HEK293 (cell line): ENCODE measurements at regions not wholly inside any gene's neighbourhood (a gene's known extent, or its start where the extent isn't known, plus 50 kb on each side); places are given as distances from the start of the nearest gene placed in this dataset.

Source experiments
- GLI2 ChIP-seq: fragments of 450-650 bp; formaldehyde crosslinking; IDR thresholded peaks from 2 replicates; pipeline ENCODE4; 2017; ENCODE audit warnings: missing biosample characterization, missing genetic modification characterization, low read depth, borderline replicate concordance
- GLIS1 ChIP-seq: fragments of 450-650 bp; formaldehyde crosslinking; IDR thresholded peaks from 2 replicates; pipeline ENCODE4 v1.5.1; 2016; ENCODE audit warnings: missing biosample characterization, missing genetic modification characterization
- KLF10 ChIP-seq: fragments of 450-650 bp; IDR thresholded peaks from 2 replicates; pipeline ENCODE4 v1.5.1; 2018; ENCODE audit warnings: missing biosample characterization, mild to moderate bottlenecking, missing genetic modification characterization
- ZBTB20 ChIP-seq: fragments of 450-650 bp; formaldehyde crosslinking; IDR thresholded peaks from 2 replicates; pipeline ENCODE4 v1.5.1; 2016; ENCODE audit warnings: missing biosample characterization, missing genetic modification characterization
- ZNF16 ChIP-seq: fragments of 450-650 bp; formaldehyde crosslinking; IDR thresholded peaks from 2 replicates; pipeline ENCODE4 v1.5.1; 2016; ENCODE audit warnings: low read depth, missing biosample characterization, missing genetic modification characterization
- ZNF202 ChIP-seq: fragments of 450-650 bp; formaldehyde crosslinking; IDR thresholded peaks from 2 replicates; pipeline ENCODE4 v1.5.1; 2016; ENCODE audit warnings: missing biosample characterization, missing genetic modification characterization, borderline replicate concordance
- ZNF335 ChIP-seq: fragments of 450-650 bp; formaldehyde crosslinking; conservative IDR thresholded peaks from 2 replicates; pipeline ENCODE4 v1.5.1; 2016; ENCODE audit warnings: missing biosample characterization, missing genetic modification characterization
- TF ChIP-seq, protein P1 (sequence below): fragments of 450-650 bp; formaldehyde crosslinking; IDR thresholded peaks from 2 replicates; pipeline ENCODE4 v1.5.1; 2016; ENCODE audit warnings: missing biosample characterization, missing genetic modification characterization, low read depth
- TF ChIP-seq, protein P2 (sequence below): fragments of 450-650 bp; formaldehyde crosslinking; conservative IDR thresholded peaks from 2 replicates; pipeline ENCODE4 v1.5.1; 2016; ENCODE audit warnings: low read depth, missing biosample characterization, missing genetic modification characterization
- TF ChIP-seq, protein P3 (sequence below): fragments of 450-650 bp; formaldehyde crosslinking; IDR thresholded peaks from 2 replicates; pipeline ENCODE4 v1.5.1; 2017; ENCODE audit warnings: missing biosample characterization, missing genetic modification characterization
- TF ChIP-seq, protein P4 (sequence below): fragments of 450-650 bp; formaldehyde crosslinking; IDR thresholded peaks from 2 replicates; pipeline ENCODE4 v1.5.1; 2016; ENCODE audit warnings: missing biosample characterization, missing genetic modification characterization
- TF ChIP-seq, protein P5 (sequence below): fragments of 450-650 bp; formaldehyde crosslinking; IDR thresholded peaks from 2 replicates; pipeline ENCODE4 v1.5.1; 2016; ENCODE audit warnings: missing biosample characterization, missing genetic modification characterization

DNA sequence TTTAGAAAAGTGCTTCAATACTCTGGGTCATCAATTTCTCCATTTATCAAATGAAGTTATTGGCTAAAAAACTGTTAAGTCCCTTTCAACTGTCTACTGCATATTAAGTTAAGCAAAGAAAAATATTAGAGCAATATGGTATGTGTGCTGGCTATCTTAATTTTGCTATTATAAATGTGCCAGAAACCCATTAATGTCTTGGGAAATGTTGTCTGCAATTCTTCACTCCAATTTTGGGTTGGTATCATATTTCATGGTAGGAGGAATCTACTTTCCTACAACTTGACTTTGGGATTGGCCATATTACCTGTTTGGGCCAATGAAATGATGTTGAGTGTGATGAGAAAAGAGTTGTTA, 1063.9 kb downstream of the PLA2G4A start:
- TF ChIP-seq, protein P1, sequence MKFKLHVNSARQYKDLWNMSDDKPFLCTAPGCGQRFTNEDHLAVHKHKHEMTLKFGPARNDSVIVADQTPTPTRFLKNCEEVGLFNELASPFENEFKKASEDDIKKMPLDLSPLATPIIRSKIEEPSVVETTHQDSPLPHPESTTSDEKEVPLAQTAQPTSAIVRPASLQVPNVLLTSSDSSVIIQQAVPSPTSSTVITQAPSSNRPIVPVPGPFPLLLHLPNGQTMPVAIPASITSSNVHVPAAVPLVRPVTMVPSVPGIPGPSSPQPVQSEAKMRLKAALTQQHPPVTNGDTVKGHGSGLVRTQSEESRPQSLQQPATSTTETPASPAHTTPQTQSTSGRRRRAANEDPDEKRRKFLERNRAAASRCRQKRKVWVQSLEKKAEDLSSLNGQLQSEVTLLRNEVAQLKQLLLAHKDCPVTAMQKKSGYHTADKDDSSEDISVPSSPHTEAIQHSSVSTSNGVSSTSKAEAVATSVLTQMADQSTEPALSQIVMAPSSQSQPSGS (tag by site-specific recombination) = no peak
- no peak for TF ChIP-seq GLI2 (tag by site-specific recombination)
- TF ChIP-seq ZNF202 = no peak
- TF ChIP-seq, protein P2, sequence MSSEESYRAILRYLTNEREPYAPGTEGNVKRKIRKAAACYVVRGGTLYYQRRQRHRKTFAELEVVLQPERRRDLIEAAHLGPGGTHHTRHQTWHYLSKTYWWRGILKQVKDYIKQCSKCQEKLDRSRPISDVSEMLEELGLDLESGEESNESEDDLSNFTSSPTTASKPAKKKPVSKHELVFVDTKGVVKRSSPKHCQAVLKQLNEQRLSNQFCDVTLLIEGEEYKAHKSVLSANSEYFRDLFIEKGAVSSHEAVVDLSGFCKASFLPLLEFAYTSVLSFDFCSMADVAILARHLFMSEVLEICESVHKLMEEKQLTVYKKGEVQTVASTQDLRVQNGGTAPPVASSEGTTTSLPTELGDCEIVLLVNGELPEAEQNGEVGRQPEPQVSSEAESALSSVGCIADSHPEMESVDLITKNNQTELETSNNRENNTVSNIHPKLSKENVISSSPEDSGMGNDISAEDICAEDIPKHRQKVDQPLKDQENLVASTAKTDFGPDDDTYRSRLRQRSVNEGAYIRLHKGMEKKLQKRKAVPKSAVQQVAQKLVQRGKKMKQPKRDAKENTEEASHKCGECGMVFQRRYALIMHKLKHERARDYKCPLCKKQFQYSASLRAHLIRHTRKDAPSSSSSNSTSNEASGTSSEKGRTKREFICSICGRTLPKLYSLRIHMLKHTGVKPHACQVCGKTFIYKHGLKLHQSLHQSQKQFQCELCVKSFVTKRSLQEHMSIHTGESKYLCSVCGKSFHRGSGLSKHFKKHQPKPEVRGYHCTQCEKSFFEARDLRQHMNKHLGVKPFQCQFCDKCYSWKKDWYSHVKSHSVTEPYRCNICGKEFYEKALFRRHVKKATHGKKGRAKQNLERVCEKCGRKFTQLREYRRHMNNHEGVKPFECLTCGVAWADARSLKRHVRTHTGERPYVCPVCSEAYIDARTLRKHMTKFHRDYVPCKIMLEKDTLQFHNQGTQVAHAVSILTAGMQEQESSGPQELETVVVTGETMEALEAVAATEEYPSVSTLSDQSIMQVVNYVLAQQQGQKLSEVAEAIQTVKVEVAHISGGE (tag by site-specific recombination) = no peak
- TF ChIP-seq, protein P3, sequence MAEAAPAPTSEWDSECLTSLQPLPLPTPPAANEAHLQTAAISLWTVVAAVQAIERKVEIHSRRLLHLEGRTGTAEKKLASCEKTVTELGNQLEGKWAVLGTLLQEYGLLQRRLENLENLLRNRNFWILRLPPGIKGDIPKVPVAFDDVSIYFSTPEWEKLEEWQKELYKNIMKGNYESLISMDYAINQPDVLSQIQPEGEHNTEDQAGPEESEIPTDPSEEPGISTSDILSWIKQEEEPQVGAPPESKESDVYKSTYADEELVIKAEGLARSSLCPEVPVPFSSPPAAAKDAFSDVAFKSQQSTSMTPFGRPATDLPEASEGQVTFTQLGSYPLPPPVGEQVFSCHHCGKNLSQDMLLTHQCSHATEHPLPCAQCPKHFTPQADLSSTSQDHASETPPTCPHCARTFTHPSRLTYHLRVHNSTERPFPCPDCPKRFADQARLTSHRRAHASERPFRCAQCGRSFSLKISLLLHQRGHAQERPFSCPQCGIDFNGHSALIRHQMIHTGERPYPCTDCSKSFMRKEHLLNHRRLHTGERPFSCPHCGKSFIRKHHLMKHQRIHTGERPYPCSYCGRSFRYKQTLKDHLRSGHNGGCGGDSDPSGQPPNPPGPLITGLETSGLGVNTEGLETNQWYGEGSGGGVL (tag by site-specific recombination) = no peak
- TF ChIP-seq, protein P4, sequence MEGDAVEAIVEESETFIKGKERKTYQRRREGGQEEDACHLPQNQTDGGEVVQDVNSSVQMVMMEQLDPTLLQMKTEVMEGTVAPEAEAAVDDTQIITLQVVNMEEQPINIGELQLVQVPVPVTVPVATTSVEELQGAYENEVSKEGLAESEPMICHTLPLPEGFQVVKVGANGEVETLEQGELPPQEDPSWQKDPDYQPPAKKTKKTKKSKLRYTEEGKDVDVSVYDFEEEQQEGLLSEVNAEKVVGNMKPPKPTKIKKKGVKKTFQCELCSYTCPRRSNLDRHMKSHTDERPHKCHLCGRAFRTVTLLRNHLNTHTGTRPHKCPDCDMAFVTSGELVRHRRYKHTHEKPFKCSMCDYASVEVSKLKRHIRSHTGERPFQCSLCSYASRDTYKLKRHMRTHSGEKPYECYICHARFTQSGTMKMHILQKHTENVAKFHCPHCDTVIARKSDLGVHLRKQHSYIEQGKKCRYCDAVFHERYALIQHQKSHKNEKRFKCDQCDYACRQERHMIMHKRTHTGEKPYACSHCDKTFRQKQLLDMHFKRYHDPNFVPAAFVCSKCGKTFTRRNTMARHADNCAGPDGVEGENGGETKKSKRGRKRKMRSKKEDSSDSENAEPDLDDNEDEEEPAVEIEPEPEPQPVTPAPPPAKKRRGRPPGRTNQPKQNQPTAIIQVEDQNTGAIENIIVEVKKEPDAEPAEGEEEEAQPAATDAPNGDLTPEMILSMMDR = no peak
- no peak for TF ChIP-seq ZNF335
- no peak for TF ChIP-seq GLIS1 (tag by site-specific recombination)
- TF ChIP-seq, protein P5, sequence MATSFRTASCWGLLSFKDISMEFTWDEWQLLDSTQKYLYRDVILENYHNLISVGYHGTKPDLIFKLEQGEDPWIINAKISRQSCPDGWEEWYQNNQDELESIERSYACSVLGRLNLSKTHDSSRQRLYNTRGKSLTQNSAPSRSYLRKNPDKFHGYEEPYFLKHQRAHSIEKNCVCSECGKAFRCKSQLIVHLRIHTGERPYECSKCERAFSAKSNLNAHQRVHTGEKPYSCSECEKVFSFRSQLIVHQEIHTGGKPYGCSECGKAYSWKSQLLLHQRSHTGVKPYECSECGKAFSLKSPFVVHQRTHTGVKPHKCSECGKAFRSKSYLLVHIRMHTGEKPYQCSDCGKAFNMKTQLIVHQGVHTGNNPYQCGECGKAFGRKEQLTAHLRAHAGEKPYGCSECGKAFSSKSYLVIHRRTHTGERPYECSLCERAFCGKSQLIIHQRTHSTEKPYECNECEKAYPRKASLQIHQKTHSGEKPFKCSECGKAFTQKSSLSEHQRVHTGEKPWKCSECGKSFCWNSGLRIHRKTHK (tag by site-specific recombination) = no peak
- no peak for TF ChIP-seq ZBTB20
- TF ChIP-seq ZNF16 (tag by site-specific recombination) = no peak
- TF ChIP-seq KLF10 (tag by site-specific recombination) = no peak
